Kidney (tissue), 13 donors: ENCODE measurements at regions not wholly inside any gene's neighbourhood (a gene's known extent, or its start where the extent isn't known, plus 50 kb on each side); places are given as distances from the start of the nearest gene placed in this dataset.

ENCODE experiments used
- DNase-seq, 5 donors: peaks; one replicate each; pipeline ENCODE4 v3.0.0-alpha.2; 2013 to 2020
- FAIRE-seq: peaks from 2 replicates; lab custom pipeline; 2012; peaks lifted over from hg19 to GRCh38; lab: Jason Lieb, UNC
- H3K27ac ChIP-seq, 2 donors: one replicate each; pipeline ENCODE4 v1.7.0; 2013; ENCODE audit warnings: low read depth in 2 of 2, low read length in 2 of 2, inconsistent platforms in 1 of 2
- H3K27me3 ChIP-seq: one replicate; pipeline ENCODE4 v1.7.1; 2013; ENCODE audit warnings: low read length, inconsistent platforms; ENCODE audit not compliant: control insufficient read depth, insufficient read depth
- H3K36me3 ChIP-seq, 3 donors: one replicate each; pipeline versions ENCODE4 v1.7.0 to v1.7.1; 2013; ENCODE audit warnings: low read length in 3 of 3, control low read depth in 1 of 3, inconsistent platforms in 1 of 3; ENCODE audit not compliant: insufficient read depth in 3 of 3, control insufficient read depth in 2 of 3
- H3K4me1 ChIP-seq, 3 donors: one replicate each; pipeline versions ENCODE4 v1.7.0 to v1.7.1; 2013; ENCODE audit warnings: low read length in 3 of 3, inconsistent platforms in 1 of 3, low read depth in 1 of 3; ENCODE audit not compliant: control insufficient read depth in 2 of 3, insufficient read depth in 2 of 3
- H3K4me3 ChIP-seq, 3 donors: one replicate each; pipeline versions ENCODE4 v1.7.0 to v1.8.1; 2013; ENCODE audit warnings: low read length in 3 of 3, control low read depth in 1 of 3, inconsistent platforms in 1 of 3
- H3K9ac ChIP-seq, 3 donors: one replicate each; pipeline versions ENCODE4 v1.7.0 to v1.7.1; 2013; ENCODE audit warnings: low read length in 3 of 3, control low read depth in 1 of 3, inconsistent platforms in 1 of 3
- H3K9me3 ChIP-seq, 3 donors: one replicate each; pipeline versions ENCODE4 v1.7.0 to v1.7.1; 2013; ENCODE audit warnings: low read length in 3 of 3, control low read depth in 1 of 3, inconsistent platforms in 1 of 3; ENCODE audit not compliant: control insufficient read depth in 2 of 3, insufficient read depth in 1 of 3
- intact Hi-C: fragments of 100-400 bp; cut with DNase I; formaldehyde crosslinking; loops from one replicate; pipeline ENCODE4 v1.11.1; 2022
- TF ChIP-seq, protein P1 (sequence below): IDR thresholded peaks from 3 replicates; pipeline ENCODE4 v1.5.1; 2012; ENCODE audit warnings: mild to moderate bottlenecking, moderate library complexity, borderline replicate concordance; ENCODE audit not compliant: insufficient read depth; ENCODE audit errors: extremely low read depth
- donor health status: control.
- donor health status: control.
- donor health status: control.
- donor health status: control.
- donor health status: control.
- donor health status: DM: yes; HTN: yes; CAD: no.
- donor health status: Normal renal cell carcinoma (clear cell type).

- no peaks in the 10 kb centered on the region for H3K4me1 ChIP-seq
- H3K27me3 ChIP-seq, result no peaks in the 10 kb centered on the region
- TF ChIP-seq, protein P1, sequence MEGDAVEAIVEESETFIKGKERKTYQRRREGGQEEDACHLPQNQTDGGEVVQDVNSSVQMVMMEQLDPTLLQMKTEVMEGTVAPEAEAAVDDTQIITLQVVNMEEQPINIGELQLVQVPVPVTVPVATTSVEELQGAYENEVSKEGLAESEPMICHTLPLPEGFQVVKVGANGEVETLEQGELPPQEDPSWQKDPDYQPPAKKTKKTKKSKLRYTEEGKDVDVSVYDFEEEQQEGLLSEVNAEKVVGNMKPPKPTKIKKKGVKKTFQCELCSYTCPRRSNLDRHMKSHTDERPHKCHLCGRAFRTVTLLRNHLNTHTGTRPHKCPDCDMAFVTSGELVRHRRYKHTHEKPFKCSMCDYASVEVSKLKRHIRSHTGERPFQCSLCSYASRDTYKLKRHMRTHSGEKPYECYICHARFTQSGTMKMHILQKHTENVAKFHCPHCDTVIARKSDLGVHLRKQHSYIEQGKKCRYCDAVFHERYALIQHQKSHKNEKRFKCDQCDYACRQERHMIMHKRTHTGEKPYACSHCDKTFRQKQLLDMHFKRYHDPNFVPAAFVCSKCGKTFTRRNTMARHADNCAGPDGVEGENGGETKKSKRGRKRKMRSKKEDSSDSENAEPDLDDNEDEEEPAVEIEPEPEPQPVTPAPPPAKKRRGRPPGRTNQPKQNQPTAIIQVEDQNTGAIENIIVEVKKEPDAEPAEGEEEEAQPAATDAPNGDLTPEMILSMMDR, result no peak
- H3K9me3 ChIP-seq, result no peaks in the 10 kb centered on the region
- H3K27ac ChIP-seq, result no peak overlapping the region
- no peak for DNase-seq
- no peaks in the 10 kb centered on the region for H3K36me3 ChIP-seq
- FAIRE-seq, result no peak
- no peak overlapping the region for H3K4me3 ChIP-seq
- H3K9ac ChIP-seq, result no peak overlapping the region
- intact Hi-C loops, result no loop called here
Measured at GRCh38 chr10:71152043-71152442, 60.3 kb upstream of the UNC5B start.

DNA sequence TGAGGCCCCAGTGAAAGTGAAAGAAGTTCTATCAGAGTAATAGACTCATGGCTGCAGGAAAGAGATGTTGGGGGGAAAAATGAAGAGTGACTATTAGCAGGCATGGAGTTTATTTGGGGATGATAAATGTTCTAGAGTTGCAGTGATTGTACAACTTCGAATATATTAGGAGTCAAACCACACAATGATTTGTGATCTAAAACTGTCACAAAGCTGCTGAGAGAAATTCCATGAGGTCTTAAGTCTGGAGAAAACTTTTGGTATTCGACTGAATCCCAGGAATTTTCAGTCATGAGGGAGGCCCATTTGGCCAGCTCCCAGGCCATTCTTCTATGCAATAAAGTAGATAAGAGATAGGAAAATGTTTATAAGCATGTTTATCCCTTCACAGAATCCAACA is 55.9 kb upstream of the UNC5B start:
- DNase-seq, result peak in 2 of 5 donors; percentile 56 to 79
- no peaks in the 10 kb centered on the region for H3K4me1 ChIP-seq
- H3K9me3 ChIP-seq, result no peaks in the 10 kb centered on the region
- H3K36me3 ChIP-seq, result no peaks in the 10 kb centered on the region
- TF ChIP-seq, protein P1, result no peak
- H3K9ac ChIP-seq, result no peak overlapping the region
- H3K27me3 ChIP-seq, result no peaks in the 10 kb centered on the region
- intact Hi-C loops, result no loop called here
- no peak for FAIRE-seq
- no peak overlapping the region for H3K4me3 ChIP-seq
- H3K27ac ChIP-seq, result no peak overlapping the region

DNA sequence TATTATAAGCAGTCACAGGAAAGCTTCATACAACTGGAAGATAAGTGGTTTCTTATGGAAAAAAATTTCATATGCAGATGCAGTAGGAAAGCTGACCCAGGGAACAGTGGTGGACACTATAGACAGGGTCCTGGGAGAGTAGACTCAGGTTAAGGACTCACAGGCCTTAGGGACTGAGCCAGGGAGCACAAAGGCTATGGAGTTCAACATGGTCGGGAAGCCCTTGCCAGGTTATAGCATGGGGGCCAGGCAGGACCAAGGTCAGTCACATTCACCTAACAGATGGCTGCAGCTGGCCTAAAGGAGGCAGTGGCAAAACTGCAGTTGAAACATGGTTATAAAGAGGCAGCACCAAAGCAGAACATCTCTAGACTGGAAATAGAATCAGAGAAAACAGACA is 54.9 kb upstream of the UNC5B start:
- Histone ChIP-seq H3K27ac (no peak overlapping the region), H3K9me3 (no peaks in the 10 kb centered on the region), H3K4me3 (no peak overlapping the region), H3K4me1 (no peaks in the 10 kb centered on the region), H3K27me3 (no peaks in the 10 kb centered on the region), H3K9ac (no peak overlapping the region), H3K36me3 (no peaks in the 10 kb centered on the region)
- DNase-seq (no peak), FAIRE-seq (no peak)
- intact Hi-C loops, result no loop called here
- TF ChIP-seq, protein P1, result no peak

DNA sequence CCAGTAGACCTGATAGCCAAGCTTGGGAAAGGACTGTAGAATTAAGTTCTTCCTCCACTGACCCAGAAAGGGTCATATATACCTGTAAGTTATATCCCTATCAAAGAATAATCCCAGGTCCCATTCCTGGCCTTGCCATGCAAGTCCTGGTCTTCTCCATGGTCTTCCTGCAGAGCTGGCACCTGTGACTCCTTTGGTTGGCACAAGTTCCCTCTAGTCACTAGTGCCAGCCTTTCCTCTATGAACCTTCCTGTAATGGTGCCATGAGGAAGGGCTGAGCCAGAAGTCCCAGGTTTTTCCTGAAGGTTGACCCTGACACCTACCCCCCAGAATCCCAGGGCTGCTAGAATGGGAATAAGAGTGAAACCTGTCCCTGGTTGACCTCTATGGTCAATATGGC is 54.1 kb upstream of the UNC5B start:
- DNase-seq (no peak), FAIRE-seq (no peak)
- Histone ChIP-seq H3K27me3 (no peaks in the 10 kb centered on the region), H3K4me3 (no peak overlapping the region), H3K9me3 (no peaks in the 10 kb centered on the region), H3K27ac (no peak overlapping the region), H3K36me3 (no peaks in the 10 kb centered on the region), H3K4me1 (no peaks in the 10 kb centered on the region), H3K9ac (no peak overlapping the region)
- TF ChIP-seq, protein P1, result no peak
- intact Hi-C loops, result no loop called here
